Loucy (cell line): ENCODE measurements at regions not wholly inside any gene's neighbourhood (a gene's known extent, or its start where the extent isn't known, plus 50 kb on each side); places are given as distances from the start of the nearest gene placed in this dataset.

Experiments
- CTCF ChIP-seq: fragments of 200-600 bp; sonication (generic); conservative IDR thresholded peaks from 2 replicates; pipeline ENCODE4 v1.5.1; 2014; ENCODE audit warnings: mild to moderate bottlenecking, antibody characterized with exemption, low read length
- EZH2phosphoT487 ChIP-seq: fragments of 200-600 bp; IDR thresholded peaks from 2 replicates; pipeline ENCODE4 v1.6.1; 2018; ENCODE audit warnings: antibody characterized with exemption, mild to moderate bottlenecking, moderate library complexity, borderline replicate concordance

GRCh38 chr5:125034331-125034730 is 287.9 kb upstream of the ZNF608 start:
- TF ChIP-seq EZH2phosphoT487 (no peak), CTCF (no peak)
